Sigmoid colon (tissue), 3 donors: ENCODE measurements at regions not wholly inside any gene's neighbourhood (a gene's known extent, or its start where the extent isn't known, plus 50 kb on each side); places are given as distances from the start of the nearest gene placed in this dataset.

Experiments used
- small RNA-seq, 3 donors: library from RNA; depleted of rRNA; stranded (forward); fragments of <200 nt; gene quantifications; one replicate each; pipeline ENCODE3, GENCODE V24; 2016

Small RNAs in the stretch of these regions (small RNA-seq; reads per million reads assigned to genes)
- gene RNU7-155P = 0 reads per million in 3 donors
